ENCODE measurements at regions not wholly inside any gene's neighbourhood (a gene's known extent, or its start where the extent isn't known, plus 50 kb on each side); places are given as distances from the start of the nearest gene placed in this dataset.
A peak's percentile ranks its signal among the peaks of the same experiment; 100 is the strongest.

GRCh38 chr20:36091561-36092397 is 62.8 kb upstream of the EPB41L1 start:
- Histone ChIP-seq H3K9me3 (ENCODE audit: low read length) (no peaks in the 10 kb centered on the region), H3K4me3 (ENCODE audit: low read length) (no peak overlapping the region), H3K27me3 (ENCODE audit: insufficient read depth, low read length, poor library complexity, severe bottlenecking) (peaks cover 14% of the 10 kb centered on the region), H3K36me3 (ENCODE audit: insufficient read depth, low read length) (no peaks in the 10 kb centered on the region), H3K4me1 (ENCODE audit: insufficient read depth, low read length) (peaks cover 14% of the 10 kb centered on the region), H3K27ac (ENCODE audit: low read depth, low read length) (no peak overlapping the region)
- ChIA-PET POLR2A (no interaction called here), CTCF (interaction anchor here (1.2 kb wide), 1 partner anchor 99 kb away, joined by 6 read pairs; no protein-coding TSS in a partner anchor)
- Mint-ChIP-seq H3K9me3 (no peaks in the 10 kb centered on the region), H3K27ac (no peak overlapping the region), H3K4me3 (peak overlapping the region; percentile 38 to 86 (median 61)), H3K36me3 (peaks cover 0 to 3% (median 2%) of the 10 kb centered on the region in 3 donors), H3K27me3 (peaks cover 33 to 53% of the 10 kb centered on the region in 2 donors), H3K4me1 (peaks cover 11 to 19% (median 11%) of the 10 kb centered on the region in 3 donors)
- DNase-seq, result no peak

GRCh38 chr20:36092398-36093024 is 62.0 kb upstream of the EPB41L1 start:
- Histone ChIP-seq H3K27ac (ENCODE audit: low read depth, low read length) (no peak overlapping the region), H3K27me3 (ENCODE audit: insufficient read depth, low read length, poor library complexity, severe bottlenecking) (peaks cover 14% of the 10 kb centered on the region), H3K9me3 (ENCODE audit: low read length) (no peaks in the 10 kb centered on the region), H3K36me3 (ENCODE audit: insufficient read depth, low read length) (no peaks in the 10 kb centered on the region), H3K4me1 (ENCODE audit: insufficient read depth, low read length) (peaks cover 14% of the 10 kb centered on the region), H3K4me3 (ENCODE audit: low read length) (peak overlapping the region; percentile 69)
- DNase-seq, result peak in 2 of 5 donors; percentile 9 to 20
- Mint-ChIP-seq H3K4me3 (peak overlapping the region; percentile 78 to 94 (median 86)), H3K27me3 (peaks cover 33 to 53% of the 10 kb centered on the region in 2 donors), H3K36me3 (peaks cover 0 to 3% (median 2%) of the 10 kb centered on the region in 3 donors), H3K27ac (peak overlapping the region in 6 of 8 donors; percentile 33 to 91 (median 54)), H3K9me3 (no peaks in the 10 kb centered on the region), H3K4me1 (peaks cover 11 to 19% (median 11%) of the 10 kb centered on the region in 3 donors)
- CTCF ChIA-PET, result interaction anchor here (1.2 kb wide), 1 partner anchor 99 kb away, joined by 6 read pairs; no protein-coding TSS in a partner anchor
- POLR2A ChIA-PET, result no interaction called here

GRCh38 chr20:36093025-36093803 is 61.3 kb upstream of the EPB41L1 start:
- Mint-ChIP-seq H3K4me1 (peaks cover 11 to 19% (median 11%) of the 10 kb centered on the region in 3 donors), H3K27ac (peak overlapping the region in 7 of 8 donors; percentile 3 to 91 (median 43)), H3K36me3 (peaks cover 0 to 3% (median 2%) of the 10 kb centered on the region in 3 donors), H3K27me3 (peaks cover 29 to 48% of the 10 kb centered on the region in 2 donors), H3K4me3 (peak overlapping the region; percentile 78 to 94 (median 86)), H3K9me3 (no peaks in the 10 kb centered on the region)
- CTCF ChIA-PET, result interaction anchor here (1.3 kb wide), 1 partner anchor 101 kb away, joined by 5 read pairs; no protein-coding TSS in a partner anchor
- Histone ChIP-seq H3K27me3 (ENCODE audit: insufficient read depth, low read length, poor library complexity, severe bottlenecking) (peaks cover 14% of the 10 kb centered on the region), H3K4me3 (ENCODE audit: low read length) (peak overlapping the region; percentile 69), H3K36me3 (ENCODE audit: insufficient read depth, low read length) (no peaks in the 10 kb centered on the region), H3K4me1 (ENCODE audit: insufficient read depth, low read length) (peaks cover 14% of the 10 kb centered on the region), H3K9me3 (ENCODE audit: low read length) (no peaks in the 10 kb centered on the region), H3K27ac (ENCODE audit: low read depth, low read length) (no peak overlapping the region)
- POLR2A ChIA-PET, result no interaction called here
- DNase-seq, result peak in 3 of 5 donors; percentile 21 to 56 (median 39)

DNA sequence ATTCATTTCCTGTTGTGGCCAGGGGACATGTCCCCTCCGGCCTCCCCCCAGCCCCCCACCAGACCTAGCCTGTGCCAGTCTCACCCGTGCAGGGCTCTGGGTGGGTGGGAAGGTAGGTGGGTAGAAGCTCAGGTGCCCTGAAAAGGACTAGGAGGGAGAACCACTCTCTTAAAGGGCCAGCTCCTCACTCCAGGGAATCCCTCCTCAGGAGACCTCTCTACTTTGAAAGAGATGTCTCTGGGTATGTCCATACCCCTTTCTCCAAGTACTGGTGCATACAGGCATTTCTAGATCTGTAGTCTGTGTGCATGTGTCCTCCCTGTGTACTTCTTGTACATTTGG is 60.8 kb upstream of the EPB41L1 start:
- peak overlapping the region; percentile 5 to 94 (median 86) for H3K4me3 Mint-ChIP-seq
- H3K9me3 Mint-ChIP-seq, result no peaks in the 10 kb centered on the region
- peaks cover 11 to 19% (median 11%) of the 10 kb centered on the region in 3 donors for H3K4me1 Mint-ChIP-seq
- no peaks in the 10 kb centered on the region for H3K9me3 ChIP-seq (ENCODE audit: low read length)
- no peak overlapping the region for H3K27ac Mint-ChIP-seq
- CTCF ChIA-PET, result interaction anchor here (1.3 kb wide), 1 partner anchor 101 kb away, joined by 5 read pairs; no protein-coding TSS in a partner anchor
- no peak overlapping the region for H3K27ac ChIP-seq (ENCODE audit: low read depth, low read length)
- no peaks in the 10 kb centered on the region for H3K36me3 ChIP-seq (ENCODE audit: insufficient read depth, low read length)
- H3K36me3 Mint-ChIP-seq, result peaks cover 0 to 3% (median 2%) of the 10 kb centered on the region in 3 donors
- H3K27me3 ChIP-seq (ENCODE audit: insufficient read depth, low read length, poor library complexity, severe bottlenecking), result peaks cover 14% of the 10 kb centered on the region
- POLR2A ChIA-PET, result no interaction called here
- DNase-seq, result no peak
- peaks cover 30 to 44% of the 10 kb centered on the region in 2 donors for H3K27me3 Mint-ChIP-seq
- peaks cover 14% of the 10 kb centered on the region for H3K4me1 ChIP-seq (ENCODE audit: insufficient read depth, low read length)
- H3K4me3 ChIP-seq (ENCODE audit: low read length), result no peak overlapping the region

DNA sequence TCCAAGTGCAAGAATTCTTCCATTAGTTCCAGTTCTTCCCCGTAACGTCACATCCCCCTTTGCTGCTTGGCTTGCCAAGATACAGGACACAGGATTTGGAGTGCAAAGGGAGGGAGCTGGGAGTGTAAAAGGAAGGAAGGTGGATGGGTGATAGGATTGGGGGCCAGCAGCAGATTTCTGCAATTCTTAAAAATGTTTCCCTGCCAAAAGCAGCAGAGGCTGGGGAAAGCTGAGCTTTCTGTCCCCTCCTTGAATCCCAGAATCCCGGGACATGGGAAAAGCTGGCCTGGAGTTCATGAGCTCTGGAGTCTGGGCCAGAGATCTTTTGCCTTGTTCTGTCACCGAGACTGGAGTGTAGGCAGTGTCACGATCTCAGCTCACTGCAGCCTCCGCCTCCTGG is 60.0 kb upstream of the EPB41L1 start:
- DNase-seq, result no peak
- H3K9me3 Mint-ChIP-seq, result no peaks in the 10 kb centered on the region
- H3K4me3 ChIP-seq (ENCODE audit: low read length), result no peak overlapping the region
- POLR2A ChIA-PET, result no interaction called here
- H3K4me1 Mint-ChIP-seq, result peaks cover 11 to 19% (median 11%) of the 10 kb centered on the region in 3 donors
- H3K27me3 ChIP-seq (ENCODE audit: insufficient read depth, low read length, poor library complexity, severe bottlenecking), result peaks cover 14% of the 10 kb centered on the region
- no peak overlapping the region for H3K27ac Mint-ChIP-seq
- H3K27ac ChIP-seq (ENCODE audit: low read depth, low read length), result no peak overlapping the region
- H3K4me3 Mint-ChIP-seq, result peak overlapping the region in 1 of 7 donors; percentile 81
- H3K36me3 ChIP-seq (ENCODE audit: insufficient read depth, low read length), result no peaks in the 10 kb centered on the region
- no peaks in the 10 kb centered on the region for H3K9me3 ChIP-seq (ENCODE audit: low read length)
- CTCF ChIA-PET, result interaction anchor here (1.3 kb wide), 1 partner anchor 102 kb away, joined by 5 read pairs; no protein-coding TSS in a partner anchor
- H3K4me1 ChIP-seq (ENCODE audit: insufficient read depth, low read length), result peaks cover 14% of the 10 kb centered on the region
- peaks cover 31 to 41% of the 10 kb centered on the region in 2 donors for H3K27me3 Mint-ChIP-seq
- peaks cover 0 to 3% (median 2%) of the 10 kb centered on the region in 3 donors for H3K36me3 Mint-ChIP-seq

GRCh38 chr20:36096435-36096834 is 58.1 kb upstream of the EPB41L1 start:
- Histone ChIP-seq H3K36me3 (ENCODE audit: insufficient read depth, low read length) (no peaks in the 10 kb centered on the region), H3K9me3 (ENCODE audit: low read length) (no peaks in the 10 kb centered on the region), H3K4me1 (ENCODE audit: insufficient read depth, low read length) (peaks cover 14% of the 10 kb centered on the region), H3K27me3 (ENCODE audit: insufficient read depth, low read length, poor library complexity, severe bottlenecking) (peaks cover 10% of the 10 kb centered on the region), H3K4me3 (ENCODE audit: low read length) (no peak overlapping the region), H3K27ac (ENCODE audit: low read depth, low read length) (no peak overlapping the region)
- ChIA-PET POLR2A (interaction anchor here (0.7 kb wide), 1 partner anchor 141 kb away, joined by 5 read pairs; no protein-coding TSS in a partner anchor), CTCF (interaction anchor here (1.0 to 1.2 kb wide), 2 partner anchors 38 to 104 kb away, joined by 3 read pairs; no protein-coding TSS in a partner anchor)
- H3K27me3 Mint-ChIP-seq, result peaks cover 18 to 23% of the 10 kb centered on the region in 2 donors
- H3K27ac Mint-ChIP-seq, result no peak overlapping the region
- peak overlapping the region in 1 of 7 donors; percentile 28 for H3K4me3 Mint-ChIP-seq
- no peaks in the 10 kb centered on the region for H3K9me3 Mint-ChIP-seq
- DNase-seq, result no peak
- peaks cover 11 to 19% (median 11%) of the 10 kb centered on the region in 3 donors for H3K4me1 Mint-ChIP-seq
- H3K36me3 Mint-ChIP-seq, result peaks cover 0 to 3% (median 2%) of the 10 kb centered on the region in 3 donors

- Histone ChIP-seq H3K4me1 (ENCODE audit: insufficient read depth, low read length) (peaks cover 7% of the 10 kb centered on the region), H3K4me3 (ENCODE audit: low read length) (no peak overlapping the region), H3K9me3 (ENCODE audit: low read length) (no peaks in the 10 kb centered on the region), H3K27me3 (ENCODE audit: insufficient read depth, low read length, poor library complexity, severe bottlenecking) (peaks cover 4% of the 10 kb centered on the region), H3K36me3 (ENCODE audit: insufficient read depth, low read length) (no peaks in the 10 kb centered on the region), H3K27ac (ENCODE audit: low read depth, low read length) (no peak overlapping the region)
- no peaks in the 10 kb centered on the region for H3K9me3 Mint-ChIP-seq
- H3K27me3 Mint-ChIP-seq, result peaks cover 13 to 18% of the 10 kb centered on the region in 2 donors
- ChIA-PET CTCF (interaction anchor here (0.8 to 1.3 kb wide), 4 partner anchors 41 to 105 kb away, joined by 3 to 4 read pairs (median 4); no protein-coding TSS in a partner anchor), POLR2A (no interaction called here)
- peaks cover 0 to 3% (median 2%) of the 10 kb centered on the region in 3 donors for H3K36me3 Mint-ChIP-seq
- H3K27ac Mint-ChIP-seq, result no peak overlapping the region
- H3K4me1 Mint-ChIP-seq, result peaks cover 8 to 13% (median 11%) of the 10 kb centered on the region in 3 donors
- H3K4me3 Mint-ChIP-seq, result no peak overlapping the region
- DNase-seq, result no peak
These were observed 57.0 kb upstream of the EPB41L1 start for GRCh38 chr20:36097337-36098151.
